Spleen (tissue), 11 donors: ENCODE measurements at regions not wholly inside any gene's neighbourhood (a gene's known extent, or its start where the extent isn't known, plus 50 kb on each side); places are given as distances from the start of the nearest gene placed in this dataset.

Experiments
- DNase-seq: peaks from one replicate; pipeline ENCODE4 v3.0.0-alpha.2; 2020
- H3K27ac ChIP-seq, 8 donors: fragments of 200-600 bp; sonication (generic) in 7 of 8; 1 replicate in 4 of 8; 2 replicates in 4 of 8; pipeline versions ENCODE4 v1.5.0 to v1.8.0; 2016 to 2021; ENCODE audit warnings: inconsistent platforms in 4 of 8, mild to moderate bottlenecking in 4 of 8, moderate library complexity in 1 of 8
- H3K27me3 ChIP-seq, 7 donors: fragments of 200-600 bp; sonication (generic) in 6 of 7; replicated peaks in 1 of 7; 1 replicate in 4 of 7; 2 replicates in 3 of 7; pipeline versions ENCODE4 v1.5.0 to v1.8.0; 2016 to 2021; ENCODE audit warnings: inconsistent platforms in 3 of 7, mild to moderate bottlenecking in 1 of 7
- H3K36me3 ChIP-seq, 6 donors: fragments of 200-600 bp; sonication (generic) in 5 of 6; 1 replicate in 4 of 6; 2 replicates in 2 of 6; pipeline versions ENCODE4 v1.5.0 to v1.8.0; 2016 to 2021; ENCODE audit warnings: inconsistent platforms in 2 of 6
- H3K4me1 ChIP-seq, 6 donors: fragments of 200-600 bp; sonication (generic) in 5 of 6; 1 replicate in 3 of 6; 2 replicates in 3 of 6; pipeline versions ENCODE4 v1.5.0 to v1.8.0; 2016 to 2021; ENCODE audit warnings: inconsistent platforms in 3 of 6
- H3K4me3 ChIP-seq, 8 donors: fragments of 200-600 bp; sonication (generic) in 7 of 8; 1 replicate in 4 of 8; 2 replicates in 4 of 8; pipeline versions ENCODE4 v1.5.0 to v1.8.0; 2016 to 2021; ENCODE audit warnings: inconsistent platforms in 4 of 8, mild to moderate bottlenecking in 4 of 8, moderate library complexity in 2 of 8
- H3K9me3 ChIP-seq, 8 donors: fragments of 200-600 bp; sonication (generic) in 7 of 8; 1 replicate in 4 of 8; 2 replicates in 4 of 8; pipeline versions ENCODE4 v1.5.0 to v1.8.0; 2016 to 2021; ENCODE audit warnings: inconsistent platforms in 4 of 8
- CTCF ChIP-seq, 11 experiments: fragments of 200-600 bp in 7 of 11; fragments of 450-650 bp in 4 of 11; sonication (generic) in 4 of 11; IDR thresholded peaks in 8 of 11; conservative IDR thresholded peaks in 3 of 11; 1 replicate in 7 of 11; 2 replicates in 4 of 11; pipeline versions ENCODE4 v1.4.0 to v1.8.0; 2016 to 2021; ENCODE audit warnings: antibody characterized with exemption in 11 of 11, inconsistent platforms in 4 of 11, mild to moderate bottlenecking in 1 of 11
- POLR2A ChIP-seq, 3 donors: fragments of 450-650 bp; IDR thresholded peaks; one replicate each; pipeline ENCODE4 v1.5.1; 2017; ENCODE audit warnings: antibody characterized with exemption in 3 of 3, mild to moderate bottlenecking in 1 of 3
- POLR2AphosphoS5 ChIP-seq, 3 donors: sonication (generic); formaldehyde crosslinking; IDR thresholded peaks; one replicate each; pipeline ENCODE4 v1.5.1; 2017; ENCODE audit warnings: antibody characterized with exemption in 3 of 3
- WGBS, 5 donors: extraction: QIAGEN DNeasy Blood & Tissue Kit in 3 of 5; methylation state at CpG; one replicate each; pipeline versions ENCODE4 v1.1.5 to v1.1.7; 2013 to 2018; 5-methylcytosine and 5-hydroxymethylcytosine counted together
- intact Hi-C: fragments of 100-400 bp; cut with DNase I; formaldehyde crosslinking; loops from one replicate; pipeline ENCODE4 v1.15.0; 2023; ENCODE audit warnings: low total_unique reads
- donor health status: healthy with polysubstance abuse.
- donor health status: DM: no; HTN: no; CAD: no; lungs with moderate emphysema.
- donor health status: DM: no; HTN: no; CAD: no.
- donor health status: Bipolar disorder and iron deficiency.
- donor health status: healthy.
- donor health status: DM: no; HTN: no; CAD: no.
- donor health status: DM: yes; HTN: yes; CAD: no.

- no peak for TF ChIP-seq POLR2AphosphoS5 (IDR thresholded peaks at IDR 0.05)
- no peak for DNase-seq
- Histone ChIP-seq H3K4me1 (no peaks in the 10 kb centered on the region), H3K27me3 (no peaks in the 10 kb centered on the region), H3K27ac (no peak overlapping the region), H3K9me3 (no peaks in the 10 kb centered on the region), H3K36me3 (no peaks in the 10 kb centered on the region), H3K4me3 (no peak overlapping the region)
- WGBS, 5 donors, result 77 to 95% (median 83%) methylated on average over 2 of the region's 2 CpGs
- intact Hi-C loops, result no loop called here
Observed at GRCh38 chr1:216883518-216883917, 160.3 kb upstream of the ESRRG start.

GRCh38 chr1:216881695-216882094 is 158.5 kb upstream of the ESRRG start:
- Histone ChIP-seq H3K4me1 (no peaks in the 10 kb centered on the region), H3K4me3 (no peak overlapping the region), H3K36me3 (no peaks in the 10 kb centered on the region), H3K27ac (no peak overlapping the region), H3K9me3 (no peaks in the 10 kb centered on the region), H3K27me3 (no peaks in the 10 kb centered on the region)
- 71 to 89% (median 85%) methylated on average over 2 of the region's 2 CpGs for WGBS, 5 donors
- TF ChIP-seq CTCF (IDR thresholded peaks at IDR 0.05 in 8 of 11, conservative IDR thresholded peaks at IDR 0.05 in 3 of 11) (no peak), POLR2AphosphoS5 (IDR thresholded peaks at IDR 0.05) (no peak), POLR2A (IDR thresholded peaks at IDR 0.05) (no peak)
- intact Hi-C loops, result no loop called here
- no peak for DNase-seq

- intact Hi-C loops, result no loop called here
- TF ChIP-seq POLR2A (IDR thresholded peaks at IDR 0.05) (no peak), POLR2AphosphoS5 (IDR thresholded peaks at IDR 0.05) (no peak), CTCF (IDR thresholded peaks at IDR 0.05 in 8 of 11, conservative IDR thresholded peaks at IDR 0.05 in 3 of 11) (no peak)
- WGBS, 5 donors, result 53 to 71% (median 55%) methylated on average over 2 of the region's 2 CpGs
Observed at GRCh38 chr1:216866714-216867113, 143.5 kb upstream of the ESRRG start.

DNA sequence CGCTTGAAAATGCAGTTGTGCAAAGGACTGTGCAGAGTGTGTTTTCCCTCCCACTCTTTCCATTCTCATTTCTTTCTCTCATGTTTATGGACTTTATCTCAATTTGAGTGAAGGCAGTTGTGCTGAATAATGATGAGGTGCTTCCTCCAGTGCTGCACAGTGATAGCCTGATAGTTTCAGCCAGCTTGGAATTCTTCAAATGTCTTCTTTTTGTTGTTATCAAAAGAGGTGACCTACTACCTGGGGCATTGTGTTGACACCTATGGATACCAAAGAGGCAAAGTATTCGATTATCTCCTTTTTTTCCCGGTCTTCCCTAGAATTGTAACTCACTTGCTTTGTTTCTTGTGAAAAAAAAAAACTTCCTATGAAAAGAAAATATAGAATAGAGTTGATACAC is 132.6 kb upstream of the ESRRG start:
- TF ChIP-seq POLR2A (IDR thresholded peaks at IDR 0.05), result no peak
- no peak for TF ChIP-seq CTCF (IDR thresholded peaks at IDR 0.05 in 8 of 11, conservative IDR thresholded peaks at IDR 0.05 in 3 of 11)
- no peak for TF ChIP-seq POLR2AphosphoS5 (IDR thresholded peaks at IDR 0.05)
- Histone ChIP-seq H3K4me1 (no peaks in the 10 kb centered on the region), H3K36me3 (no peaks in the 10 kb centered on the region), H3K4me3 (no peak overlapping the region), H3K27me3 (no peaks in the 10 kb centered on the region), H3K9me3 (no peaks in the 10 kb centered on the region), H3K27ac (no peak overlapping the region)
- WGBS, 5 donors, result 75 to 85% (median 77%) methylated on average over 3 of the region's 3 CpGs
- no peak for DNase-seq
- intact Hi-C loops, result no loop called here

More at GRCh38 chr1:216866714-216867113, 143.5 kb upstream of the ESRRG start:
- DNase-seq, result no peak
- H3K9me3 ChIP-seq, result no peaks in the 10 kb centered on the region
- H3K4me3 ChIP-seq, result no peak overlapping the region
- no peak overlapping the region for H3K27ac ChIP-seq
- no peaks in the 10 kb centered on the region for H3K27me3 ChIP-seq
- H3K36me3 ChIP-seq, result no peaks in the 10 kb centered on the region
- H3K4me1 ChIP-seq, result no peaks in the 10 kb centered on the region
